Endothelial cell of umbilical vein (primary cell): ENCODE measurements at regions not wholly inside any gene's neighbourhood (a gene's known extent, or its start where the extent isn't known, plus 50 kb on each side); places are given as distances from the start of the nearest gene placed in this dataset.

Source experiments
- BruUV-seq: library from RNA; stranded (reverse); fragments of 400-500 nt; replicated peaks from 2 replicates; lab custom pipeline; 2021; lab: Mats Ljungman, UMichigan
- CTCF ChIA-PET: fragments of 300-600, 350-600 bp; sonication (Branson Sonifier 250); formaldehyde crosslinking; loops from one replicate; lab custom pipeline; 2021; ENCODE audit warnings: antibody characterized with exemption, inconsistent platforms; lab: Charles Lee
- POLR2A ChIA-PET: fragments of 300-600, 350-600 bp; sonication (Branson Sonifier 250); formaldehyde crosslinking; loops from one replicate; lab custom pipeline; 2021; ENCODE audit warnings: antibody characterized with exemption, inconsistent platforms; lab: Charles Lee
- DNase-seq: peaks from one replicate; pipeline ENCODE4 v3.0.0-alpha.2; 2011; ENCODE audit warnings: low read depth, low spot score
- FAIRE-seq: peaks from 2 replicates; lab custom pipeline; 2011; peaks lifted over from hg19 to GRCh38; lab: Jason Lieb, UNC
- H2AFZ ChIP-seq: 2 replicates; pipeline ENCODE4 v1.6.0; 2012; ENCODE audit warnings: low read depth, low read length, control low read depth, inconsistent platforms
- H3K27ac ChIP-seq: 2 replicates; pipeline ENCODE4 v1.5.1; 2011; ENCODE audit warnings: low read depth, mild to moderate bottlenecking, control low read depth, low read length, moderate library complexity; ENCODE audit not compliant: insufficient read depth
- H3K27me3 ChIP-seq, 2 experiments: 2 replicates each; pipeline versions ENCODE4 v1.6.0 to v1.6.1; 2011; ENCODE audit warnings: low read length in 2 of 2, mixed read lengths in 1 of 2; ENCODE audit not compliant: control insufficient read depth in 2 of 2, insufficient read depth in 2 of 2
- H3K36me3 ChIP-seq, 2 experiments: 2 replicates in 1 of 2; 3 replicates in 1 of 2; pipeline ENCODE4 v1.5.1; 2011; ENCODE audit warnings: low read length in 2 of 2, mild to moderate bottlenecking in 1 of 2, moderate library complexity in 1 of 2; ENCODE audit not compliant: control insufficient read depth in 2 of 2, insufficient read depth in 2 of 2; ENCODE audit errors: extremely low read depth in 1 of 2
- H3K4me1 ChIP-seq: 3 replicates; pipeline ENCODE4 v1.5.1; 2011; ENCODE audit warnings: mild to moderate bottlenecking, low read length; ENCODE audit not compliant: control insufficient read depth, insufficient read depth; ENCODE audit errors: extremely low read depth
- H3K4me2 ChIP-seq: 2 replicates; pipeline ENCODE4 v1.6.1; 2011; ENCODE audit warnings: low read length, control low read depth, mixed read lengths; ENCODE audit not compliant: insufficient read depth
- H3K4me3 ChIP-seq, 3 experiments: fragments of 200-600 bp in 1 of 3; sonication (generic), shearing (Covaris generic) in 1 of 3; replicated peaks in 1 of 3; 2 replicates each; pipeline ENCODE4 v1.5.1; 2011 to 2016; ENCODE audit warnings: control low read depth in 3 of 3, low read length in 3 of 3, mild to moderate bottlenecking in 2 of 3, inconsistent platforms in 1 of 3, low read depth in 1 of 3, moderate library complexity in 1 of 3; ENCODE audit not compliant: insufficient read depth in 1 of 3
- H3K79me2 ChIP-seq: 2 replicates; pipeline ENCODE4 v1.6.0; 2012; ENCODE audit warnings: low read length, inconsistent platforms; ENCODE audit not compliant: control insufficient read depth, insufficient read depth
- H3K9ac ChIP-seq: replicated peaks from 2 replicates; pipeline ENCODE3; 2011; ENCODE audit warnings: low read length, control low read depth; ENCODE audit not compliant: insufficient read depth; ENCODE audit errors: extremely low read depth
- H3K9me1 ChIP-seq: replicated peaks from 3 replicates; pipeline ENCODE4 v1.6.0; 2011; ENCODE audit warnings: mild to moderate bottlenecking, low read length; ENCODE audit not compliant: control insufficient read depth, insufficient read depth; ENCODE audit errors: extremely low read depth
- H3K9me3 ChIP-seq: replicated peaks from 2 replicates; pipeline ENCODE4 v1.5.1; 2012; ENCODE audit warnings: low read length, inconsistent platforms; ENCODE audit not compliant: control insufficient read depth, insufficient read depth
- H4K20me1 ChIP-seq: replicated peaks from 2 replicates; pipeline ENCODE3; 2011; ENCODE audit warnings: mild to moderate bottlenecking, low read length; ENCODE audit not compliant: control insufficient read depth, insufficient read depth; ENCODE audit errors: extremely low read depth
- EZH2 ChIP-seq: IDR thresholded peaks from 2 replicates; pipeline ENCODE4 v1.6.1; 2012; ENCODE audit warnings: borderline replicate concordance, low read depth, mild to moderate bottlenecking, moderate library complexity, low read length, inconsistent platforms; ENCODE audit not compliant: severe bottlenecking
- GATA2 ChIP-seq: IDR thresholded peaks from 2 replicates; pipeline ENCODE4 v1.7.0; 2011; ENCODE audit warnings: low read depth, mild to moderate bottlenecking, moderate library complexity, mixed read lengths, low read length; ENCODE audit not compliant: insufficient read length, insufficient read depth
- JUN ChIP-seq: IDR thresholded peaks from 2 replicates; pipeline ENCODE4 v1.6.1; 2011; ENCODE audit warnings: borderline replicate concordance, low read depth; ENCODE audit not compliant: insufficient read length, insufficient read depth
- POLR2A ChIP-seq: IDR thresholded peaks from 2 replicates; pipeline ENCODE4 v1.6.1; 2012; ENCODE audit warnings: low read depth, mild to moderate bottlenecking, control low read depth, low read length
- dilution Hi-C: fragments of 300-500 bp; cut with MboI; formaldehyde crosslinking; loops from one replicate; pipeline ENCODE4 v1.15.0; 2019; ENCODE audit warnings: low sequenced_read_pairs; ENCODE audit not compliant: extremely low pct_ligation_motif_present
- intact Hi-C: fragments of 100-400 bp; cut with micrococcal nuclease; formaldehyde crosslinking; loops from one replicate; pipeline ENCODE4 v1.10.0; 2022

DNA sequence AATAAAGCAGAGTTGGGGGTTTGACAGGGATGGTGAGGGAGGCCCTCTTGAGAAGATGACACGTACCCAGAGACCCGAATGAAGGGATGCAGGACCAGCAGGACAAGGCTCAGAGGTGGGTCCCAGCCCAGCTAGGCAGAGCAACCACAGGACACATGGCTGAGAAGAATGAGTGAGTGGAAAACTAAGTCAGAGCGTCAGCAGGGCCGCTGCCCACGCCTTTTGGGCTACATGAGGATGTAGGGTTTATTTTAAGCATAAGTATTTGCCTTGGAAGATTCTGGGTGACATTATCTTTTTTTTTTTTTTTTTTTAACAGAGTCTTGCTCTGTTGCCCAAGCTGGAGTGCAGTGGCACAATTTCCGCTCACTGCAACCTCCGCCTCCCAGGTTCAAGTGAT lies 176.0 kb downstream of the TMEM132E start:
- no peak overlapping the region for H3K9ac ChIP-seq
- no peaks in the 10 kb centered on the region for H3K9me1 ChIP-seq
- H3K27me3 ChIP-seq: no peaks in the 10 kb centered on the region
- BruUV-seq: no TSS peak
- POLR2A ChIA-PET: no interaction called here
- H3K9me3 ChIP-seq: no peaks in the 10 kb centered on the region
- H4K20me1 ChIP-seq: no peaks in the 10 kb centered on the region
- H3K4me1 ChIP-seq: no peaks in the 10 kb centered on the region
- H3K36me3 ChIP-seq: no peaks in the 10 kb centered on the region
- no peak for FAIRE-seq
- DNase-seq: no peak
- H2AFZ ChIP-seq: no peak overlapping the region
- intact Hi-C loops: no loop called here
- no peaks in the 10 kb centered on the region for H3K79me2 ChIP-seq
- dilution Hi-C loops: no loop called here
- CTCF ChIA-PET: no interaction called here
- TF ChIP-seq POLR2A (no peak), GATA2 (no peak)
- H3K27ac ChIP-seq: no peak overlapping the region
- H3K4me2 ChIP-seq: no peak overlapping the region
- H3K4me3 ChIP-seq: no peak overlapping the region

DNA sequence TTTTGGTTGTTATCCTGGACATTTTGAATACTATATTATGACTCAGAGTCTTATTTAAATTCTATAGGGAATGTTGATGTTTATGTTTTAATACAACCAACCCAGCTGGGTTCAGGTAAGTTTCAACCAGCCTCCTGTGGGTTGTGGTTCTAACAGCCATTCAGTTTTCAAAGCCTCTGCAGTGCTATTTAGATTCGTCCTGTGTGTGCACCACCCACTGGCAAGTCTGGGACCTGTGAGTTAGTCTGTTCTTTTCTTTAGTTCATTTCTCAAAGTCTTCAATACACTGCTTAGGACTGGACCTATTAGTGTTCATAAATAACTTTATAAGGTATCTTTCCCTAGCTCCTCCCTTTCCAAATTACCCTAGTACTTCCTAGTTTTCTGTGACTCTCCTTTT lies 170.6 kb downstream of the TMEM132E start:
- Histone ChIP-seq H4K20me1 (no peaks in the 10 kb centered on the region), H3K9me1 (no peaks in the 10 kb centered on the region), H3K4me1 (no peaks in the 10 kb centered on the region), H3K4me3 (no peak overlapping the region), H3K36me3 (no peaks in the 10 kb centered on the region), H3K9me3 (no peaks in the 10 kb centered on the region), H2AFZ (no peak overlapping the region), H3K27ac (no peak overlapping the region), H3K4me2 (no peak overlapping the region), H3K27me3 (no peaks in the 10 kb centered on the region), H3K79me2 (no peaks in the 10 kb centered on the region), H3K9ac (no peak overlapping the region)
- no peak for TF ChIP-seq JUN
- no peak for TF ChIP-seq EZH2
- ChIA-PET POLR2A (no interaction called here), CTCF (no interaction called here)
- DNase-seq (no peak), FAIRE-seq (no peak)
- dilution Hi-C loops: no loop called here
- intact Hi-C loops: no loop called here
- no TSS peak for BruUV-seq
